ENCODE measurements at regions not wholly inside any gene's neighbourhood (a gene's known extent, or its start where the extent isn't known, plus 50 kb on each side); places are given as distances from the start of the nearest gene placed in this dataset.

GRCh38 chr14:87187786-87188185, 805.2 kb downstream of the GALC start:
- no peak overlapping the region for H3K4me3 ChIP-seq (ENCODE audit: low read length)
- no peak for TF ChIP-seq CTCF (conservative IDR thresholded peaks at IDR 0.05; ENCODE audit: low read depth, low read length)
- DNase-seq (ENCODE audit: low read depth), result no peak

- no peak overlapping the region for H3K4me3 ChIP-seq (ENCODE audit: low read length)
- TF ChIP-seq CTCF (conservative IDR thresholded peaks at IDR 0.05; ENCODE audit: low read depth, low read length), result no peak
- no peak for DNase-seq (ENCODE audit: low read depth)
Observed at GRCh38 chr14:87186737-87187136, 806.2 kb downstream of the GALC start.

GRCh38 chr14:87185961-87186560, 806.9 kb downstream of the GALC start:
- no peak overlapping the region for H3K4me3 ChIP-seq (ENCODE audit: low read length)
- no peak for TF ChIP-seq CTCF (conservative IDR thresholded peaks at IDR 0.05; ENCODE audit: low read depth, low read length)
- no peak for DNase-seq (ENCODE audit: low read depth)

GRCh38 chr14:87184180-87184579, 808.8 kb downstream of the GALC start:
- H3K4me3 ChIP-seq (ENCODE audit: low read length), result no peak overlapping the region
- DNase-seq (ENCODE audit: low read depth), result no peak
- TF ChIP-seq CTCF (conservative IDR thresholded peaks at IDR 0.05; ENCODE audit: low read depth, low read length), result no peak

- no peak for TF ChIP-seq CTCF (conservative IDR thresholded peaks at IDR 0.05; ENCODE audit: low read depth, low read length)
- no peak for DNase-seq (ENCODE audit: low read depth)
- H3K4me3 ChIP-seq (ENCODE audit: low read length), result no peak overlapping the region
Observed at GRCh38 chr14:87181288-87181687, 811.7 kb downstream of the GALC start.

- no peak for DNase-seq (ENCODE audit: low read depth)
- H3K4me3 ChIP-seq (ENCODE audit: low read length), result no peak overlapping the region
- TF ChIP-seq CTCF (conservative IDR thresholded peaks at IDR 0.05; ENCODE audit: low read depth, low read length), result no peak
Observed at GRCh38 chr14:87179936-87180335, 813.0 kb downstream of the GALC start.

GRCh38 chr14:87178277-87178676, 814.7 kb downstream of the GALC start:
- DNase-seq (ENCODE audit: low read depth), result no peak
- TF ChIP-seq CTCF (conservative IDR thresholded peaks at IDR 0.05; ENCODE audit: low read depth, low read length), result no peak
- H3K4me3 ChIP-seq (ENCODE audit: low read length), result no peak overlapping the region
